Bronchial epithelial cell (primary cell): ENCODE measurements at regions not wholly inside any gene's neighbourhood (a gene's known extent, or its start where the extent isn't known, plus 50 kb on each side); places are given as distances from the start of the nearest gene placed in this dataset.

Experiments used
- DNase-seq: peaks from one replicate; pipeline ENCODE4 v3.0.0-alpha.2; 2010; ENCODE audit warnings: low read depth
- FAIRE-seq: peaks from 2 replicates; lab custom pipeline; 2011; peaks lifted over from hg19 to GRCh38; lab: Jason Lieb, UNC
- H3K27me3 ChIP-seq: 2 replicates; pipeline ENCODE4 v1.5.1; 2011; ENCODE audit warnings: low read length; ENCODE audit not compliant: control insufficient read depth, insufficient read depth
- H3K36me3 ChIP-seq: 2 replicates; pipeline ENCODE4 v1.5.1; 2011; ENCODE audit warnings: low read length; ENCODE audit not compliant: control insufficient read depth, insufficient read depth
- H3K4me3 ChIP-seq: 2 replicates; pipeline ENCODE4 v1.5.1; 2011; ENCODE audit warnings: mild to moderate bottlenecking, low read depth, low read length, control low read depth
- TF ChIP-seq, protein P1 (sequence below): IDR thresholded peaks from 2 replicates; pipeline ENCODE4 v1.5.1; 2011; ENCODE audit warnings: mild to moderate bottlenecking, moderate library complexity, low read length, control low read depth, inconsistent platforms; ENCODE audit not compliant: insufficient read depth, severe bottlenecking

DNA sequence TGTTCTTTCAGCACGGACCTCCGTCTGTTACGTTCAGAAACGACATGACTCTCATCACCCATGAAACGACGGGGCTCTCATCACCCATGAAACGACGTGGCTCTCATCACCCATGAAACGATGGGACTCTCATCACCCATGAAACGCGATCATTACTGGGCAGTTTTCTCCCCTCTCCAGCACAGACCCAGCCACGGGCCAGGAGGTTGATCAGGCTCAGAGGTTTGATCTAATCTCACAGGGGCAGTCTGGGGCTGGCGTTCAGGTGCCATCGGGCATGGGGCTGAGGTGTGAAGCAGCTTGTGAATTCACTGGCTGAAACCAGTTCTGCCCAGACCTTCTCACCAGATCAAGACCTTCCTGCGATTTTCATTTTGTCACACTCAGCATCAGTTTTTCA, 296.4 kb downstream of the NDUFA10 start:
- TF ChIP-seq, protein P1, sequence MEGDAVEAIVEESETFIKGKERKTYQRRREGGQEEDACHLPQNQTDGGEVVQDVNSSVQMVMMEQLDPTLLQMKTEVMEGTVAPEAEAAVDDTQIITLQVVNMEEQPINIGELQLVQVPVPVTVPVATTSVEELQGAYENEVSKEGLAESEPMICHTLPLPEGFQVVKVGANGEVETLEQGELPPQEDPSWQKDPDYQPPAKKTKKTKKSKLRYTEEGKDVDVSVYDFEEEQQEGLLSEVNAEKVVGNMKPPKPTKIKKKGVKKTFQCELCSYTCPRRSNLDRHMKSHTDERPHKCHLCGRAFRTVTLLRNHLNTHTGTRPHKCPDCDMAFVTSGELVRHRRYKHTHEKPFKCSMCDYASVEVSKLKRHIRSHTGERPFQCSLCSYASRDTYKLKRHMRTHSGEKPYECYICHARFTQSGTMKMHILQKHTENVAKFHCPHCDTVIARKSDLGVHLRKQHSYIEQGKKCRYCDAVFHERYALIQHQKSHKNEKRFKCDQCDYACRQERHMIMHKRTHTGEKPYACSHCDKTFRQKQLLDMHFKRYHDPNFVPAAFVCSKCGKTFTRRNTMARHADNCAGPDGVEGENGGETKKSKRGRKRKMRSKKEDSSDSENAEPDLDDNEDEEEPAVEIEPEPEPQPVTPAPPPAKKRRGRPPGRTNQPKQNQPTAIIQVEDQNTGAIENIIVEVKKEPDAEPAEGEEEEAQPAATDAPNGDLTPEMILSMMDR = no peak
- H3K36me3 ChIP-seq = no peaks in the 10 kb centered on the region
- DNase-seq = no peak
- H3K27me3 ChIP-seq = no peaks in the 10 kb centered on the region
- H3K4me3 ChIP-seq = no peak overlapping the region
- FAIRE-seq = peak; percentile 70

DNA sequence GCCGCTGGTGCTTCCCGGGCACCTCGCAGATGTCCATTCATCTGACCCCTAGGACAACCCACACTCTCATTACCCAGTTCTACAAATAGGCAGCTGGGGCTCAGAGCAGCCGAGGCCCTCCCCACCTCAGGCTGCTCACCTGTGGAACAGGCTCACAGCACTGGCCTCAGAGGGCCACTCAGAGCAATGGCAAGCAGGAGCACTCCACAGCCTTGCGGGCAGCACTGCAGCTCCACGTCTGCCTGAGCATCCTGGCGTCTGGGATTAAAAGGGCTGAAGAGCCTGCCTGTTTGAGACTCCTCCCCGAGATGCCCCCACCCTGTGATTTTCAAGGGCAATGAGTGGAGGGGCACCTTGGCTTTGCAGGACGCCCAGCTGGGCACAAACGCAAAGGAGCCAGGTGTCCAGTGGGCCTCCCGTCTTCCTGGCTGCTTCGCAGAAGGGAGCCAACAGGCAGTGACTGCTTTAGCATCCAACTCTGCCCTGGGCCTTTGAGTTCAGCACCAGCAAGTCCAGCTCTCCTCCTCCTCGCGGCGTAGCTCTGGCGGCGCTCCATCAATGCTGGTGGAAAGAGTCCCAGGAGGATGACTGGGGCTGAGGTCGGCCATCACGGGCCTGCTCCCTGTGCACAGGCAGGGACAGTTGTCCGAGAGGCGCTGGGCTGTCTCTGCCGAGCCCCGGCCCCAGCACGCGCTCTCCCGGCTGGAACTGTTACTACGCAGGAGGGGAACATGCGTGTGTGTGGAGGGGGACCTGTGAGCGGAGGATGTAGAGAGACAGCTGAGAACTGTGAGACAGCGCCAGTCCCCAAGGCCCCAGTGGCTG, 297.2 kb downstream of the NDUFA10 start:
- no peak for DNase-seq
- TF ChIP-seq, protein P1 = no peak
- no peak for FAIRE-seq
- H3K36me3 ChIP-seq = no peaks in the 10 kb centered on the region
- H3K4me3 ChIP-seq = no peak overlapping the region
- H3K27me3 ChIP-seq = no peaks in the 10 kb centered on the region

DNA sequence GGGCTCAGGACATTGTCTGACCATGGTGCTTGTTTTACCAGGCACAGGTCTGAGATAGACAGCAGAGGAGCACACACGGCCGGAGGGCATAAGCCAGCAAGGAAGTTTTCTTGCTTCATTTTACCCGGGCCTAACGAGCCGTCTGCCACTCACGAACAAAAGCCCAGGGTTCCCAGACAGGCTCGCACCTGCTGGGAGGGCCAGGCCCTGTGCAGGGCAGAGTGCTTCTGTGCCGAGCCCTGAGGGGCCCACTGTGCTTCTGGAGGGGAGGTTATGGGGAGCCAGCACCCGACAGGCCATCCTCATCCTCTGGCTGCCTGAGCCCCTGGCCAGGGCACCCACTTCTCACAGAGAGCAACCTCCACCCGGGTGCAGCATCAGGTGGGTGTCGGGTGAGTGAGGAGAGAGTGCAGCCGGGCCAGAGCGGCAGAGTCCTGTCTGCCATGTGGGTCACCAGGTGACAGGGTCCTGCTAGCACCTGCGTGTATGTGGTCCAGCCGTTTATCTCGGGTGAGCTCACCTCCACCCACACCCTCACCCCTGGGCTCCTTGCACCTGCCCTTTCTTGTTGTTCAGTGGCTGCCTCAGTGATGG, 297.9 kb downstream of the NDUFA10 start:
- DNase-seq (no peak), FAIRE-seq (no peak)
- no peaks in the 10 kb centered on the region for H3K27me3 ChIP-seq
- H3K4me3 ChIP-seq = no peak overlapping the region
- TF ChIP-seq, protein P1 = no peak
- H3K36me3 ChIP-seq = no peaks in the 10 kb centered on the region

DNA sequence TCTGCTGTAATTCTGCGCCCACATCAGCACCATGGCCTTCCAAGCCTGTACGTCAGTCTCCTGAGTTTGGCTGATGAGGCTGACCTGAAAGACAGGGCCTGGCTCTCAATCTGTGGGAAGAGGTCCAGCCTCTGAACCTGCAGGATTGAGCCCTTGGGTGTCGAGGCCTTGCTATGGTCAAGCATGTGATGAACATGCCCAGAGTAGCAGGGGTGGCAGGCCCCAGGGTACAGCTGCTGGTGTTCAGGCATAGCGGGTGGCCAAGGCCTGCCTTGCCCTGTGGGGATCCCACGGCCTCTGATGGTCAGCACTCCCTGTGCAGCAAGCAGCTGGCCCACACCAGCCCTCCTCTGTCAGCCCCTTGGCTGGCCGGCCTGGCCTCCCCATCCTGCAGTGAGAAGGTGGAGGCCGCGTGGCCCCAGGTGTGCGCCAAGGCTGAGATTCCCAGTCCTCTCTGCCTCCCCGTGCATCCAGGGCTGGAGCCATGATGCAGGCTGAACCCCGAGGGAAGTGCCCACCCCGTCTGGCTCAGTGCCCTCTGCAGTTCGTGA, 298.4 kb downstream of the NDUFA10 start:
- Histone ChIP-seq H3K36me3 (no peaks in the 10 kb centered on the region), H3K27me3 (no peaks in the 10 kb centered on the region), H3K4me3 (no peak overlapping the region)
- TF ChIP-seq, protein P1 = no peak
- no peak for DNase-seq
- no peak for FAIRE-seq

DNA sequence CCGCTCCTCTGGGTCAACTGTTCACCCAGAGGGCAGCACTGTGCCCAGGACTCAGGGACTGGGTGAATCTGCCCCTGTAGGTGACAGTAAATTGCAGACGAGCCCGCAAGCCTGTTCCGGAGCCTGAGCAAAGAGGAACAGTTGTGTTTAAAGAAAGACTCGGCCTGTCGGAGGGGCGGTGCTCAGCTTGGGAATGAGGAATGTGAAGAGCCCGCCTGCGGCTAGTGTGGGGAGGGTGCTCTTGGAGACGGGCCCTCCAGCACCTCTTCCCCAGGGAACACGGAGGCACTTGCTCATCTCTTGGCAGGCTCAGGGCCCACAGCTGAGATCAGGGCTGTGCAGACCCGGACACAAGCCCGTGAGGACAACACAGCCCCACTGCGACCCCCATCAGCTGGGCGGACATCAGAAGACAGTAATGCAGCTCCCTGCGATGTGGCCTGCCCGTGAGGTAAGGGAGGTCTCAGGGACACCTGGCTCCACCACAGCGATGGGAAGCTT, 299.0 kb downstream of the NDUFA10 start:
- DNase-seq (no peak), FAIRE-seq (no peak)
- Histone ChIP-seq H3K27me3 (no peaks in the 10 kb centered on the region), H3K36me3 (no peaks in the 10 kb centered on the region), H3K4me3 (no peak overlapping the region)
- TF ChIP-seq, protein P1 = no peak
